Osteoblast (primary cell): ENCODE measurements at regions not wholly inside any gene's neighbourhood (a gene's known extent, or its start where the extent isn't known, plus 50 kb on each side); places are given as distances from the start of the nearest gene placed in this dataset.

Source experiments
- DNase-seq: peaks from one replicate; pipeline ENCODE4 v3.0.0; 2011; ENCODE audit warnings: low spot score, mixed read lengths; ENCODE audit not compliant: insufficient read length; ENCODE audit errors: missing footprints
- H2AFZ ChIP-seq: 2 replicates; pipeline ENCODE4 v1.6.0; 2011; ENCODE audit warnings: mild to moderate bottlenecking, low read length
- H3K27ac ChIP-seq: 2 replicates; pipeline ENCODE4 v1.5.1; 2011; ENCODE audit warnings: mild to moderate bottlenecking, low read depth, low read length, moderate library complexity
- H3K27me3 ChIP-seq: 2 replicates; pipeline ENCODE4 v1.6.0; 2012; ENCODE audit warnings: mild to moderate bottlenecking, control low read depth, inconsistent platforms, low read length, moderate library complexity; ENCODE audit not compliant: insufficient read depth
- H3K36me3 ChIP-seq: 2 replicates; pipeline ENCODE4 v1.5.1; 2011; ENCODE audit warnings: mild to moderate bottlenecking, low read length, control low read depth, moderate library complexity; ENCODE audit not compliant: insufficient read depth
- H3K4me1 ChIP-seq: 2 replicates; pipeline ENCODE4 v1.5.1; 2011; ENCODE audit warnings: mild to moderate bottlenecking, low read length, control low read depth, moderate library complexity; ENCODE audit not compliant: insufficient read depth
- H3K4me2 ChIP-seq: 2 replicates; pipeline ENCODE4 v1.6.0; 2011; ENCODE audit warnings: mild to moderate bottlenecking, low read length; ENCODE audit not compliant: insufficient read depth
- H3K4me3 ChIP-seq: fragments of 200-600 bp; sonication (generic); 3 replicates; pipeline ENCODE4 v1.5.1; 2012; ENCODE audit warnings: mild to moderate bottlenecking, low read length, inconsistent platforms; ENCODE audit not compliant: insufficient read depth
- H3K79me2 ChIP-seq: 2 replicates; pipeline ENCODE4 v1.6.0; 2012; ENCODE audit warnings: mild to moderate bottlenecking, low read length, control low read depth, inconsistent platforms; ENCODE audit not compliant: insufficient read depth
- H3K9me3 ChIP-seq: 2 replicates; pipeline ENCODE4 v1.5.1; 2011; ENCODE audit warnings: low read depth, low read length, control low read depth
- H4K20me1 ChIP-seq: 2 replicates; pipeline ENCODE4 v1.6.0; 2012; ENCODE audit warnings: mild to moderate bottlenecking, low read length, control low read depth; ENCODE audit not compliant: insufficient read depth
- TF ChIP-seq, protein P1 (sequence below): IDR thresholded peaks from 2 replicates; pipeline ENCODE4 v1.5.1; 2011; ENCODE audit warnings: mild to moderate bottlenecking, low read depth, low read length, moderate library complexity; ENCODE audit errors: extremely low read depth

DNA sequence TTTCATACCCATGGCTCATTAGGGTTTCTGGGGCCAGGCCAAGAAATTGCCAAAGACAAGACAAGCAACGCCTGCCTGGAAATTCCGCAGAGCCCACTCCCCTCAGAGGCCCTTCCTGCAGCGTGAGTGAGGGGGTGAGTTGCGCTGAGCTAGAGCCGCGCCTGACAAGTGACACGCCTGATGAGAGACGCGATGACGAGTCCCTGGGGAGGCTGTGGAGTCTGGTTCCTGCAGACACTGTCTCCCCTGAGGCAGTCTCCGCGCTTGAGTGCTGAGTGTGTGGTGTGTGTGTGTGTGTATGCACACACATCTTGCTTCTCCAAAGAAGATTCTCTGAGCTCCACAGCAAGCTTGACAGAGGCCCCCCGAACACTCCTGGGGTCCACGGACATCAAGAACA, 269.8 kb downstream of the BCOR start:
- Histone ChIP-seq H3K4me3 (no peak overlapping the region), H3K27ac (no peak overlapping the region), H2AFZ (no peak overlapping the region), H3K36me3 (no peaks in the 10 kb centered on the region), H3K4me1 (no peaks in the 10 kb centered on the region), H3K9me3 (no peaks in the 10 kb centered on the region), H3K4me2 (no peak overlapping the region), H4K20me1 (no peaks in the 10 kb centered on the region), H3K27me3 (peaks cover 8% of the 10 kb centered on the region), H3K79me2 (no peaks in the 10 kb centered on the region)
- TF ChIP-seq, protein P1, sequence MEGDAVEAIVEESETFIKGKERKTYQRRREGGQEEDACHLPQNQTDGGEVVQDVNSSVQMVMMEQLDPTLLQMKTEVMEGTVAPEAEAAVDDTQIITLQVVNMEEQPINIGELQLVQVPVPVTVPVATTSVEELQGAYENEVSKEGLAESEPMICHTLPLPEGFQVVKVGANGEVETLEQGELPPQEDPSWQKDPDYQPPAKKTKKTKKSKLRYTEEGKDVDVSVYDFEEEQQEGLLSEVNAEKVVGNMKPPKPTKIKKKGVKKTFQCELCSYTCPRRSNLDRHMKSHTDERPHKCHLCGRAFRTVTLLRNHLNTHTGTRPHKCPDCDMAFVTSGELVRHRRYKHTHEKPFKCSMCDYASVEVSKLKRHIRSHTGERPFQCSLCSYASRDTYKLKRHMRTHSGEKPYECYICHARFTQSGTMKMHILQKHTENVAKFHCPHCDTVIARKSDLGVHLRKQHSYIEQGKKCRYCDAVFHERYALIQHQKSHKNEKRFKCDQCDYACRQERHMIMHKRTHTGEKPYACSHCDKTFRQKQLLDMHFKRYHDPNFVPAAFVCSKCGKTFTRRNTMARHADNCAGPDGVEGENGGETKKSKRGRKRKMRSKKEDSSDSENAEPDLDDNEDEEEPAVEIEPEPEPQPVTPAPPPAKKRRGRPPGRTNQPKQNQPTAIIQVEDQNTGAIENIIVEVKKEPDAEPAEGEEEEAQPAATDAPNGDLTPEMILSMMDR = no peak
- peak; percentile 49 for DNase-seq

DNA sequence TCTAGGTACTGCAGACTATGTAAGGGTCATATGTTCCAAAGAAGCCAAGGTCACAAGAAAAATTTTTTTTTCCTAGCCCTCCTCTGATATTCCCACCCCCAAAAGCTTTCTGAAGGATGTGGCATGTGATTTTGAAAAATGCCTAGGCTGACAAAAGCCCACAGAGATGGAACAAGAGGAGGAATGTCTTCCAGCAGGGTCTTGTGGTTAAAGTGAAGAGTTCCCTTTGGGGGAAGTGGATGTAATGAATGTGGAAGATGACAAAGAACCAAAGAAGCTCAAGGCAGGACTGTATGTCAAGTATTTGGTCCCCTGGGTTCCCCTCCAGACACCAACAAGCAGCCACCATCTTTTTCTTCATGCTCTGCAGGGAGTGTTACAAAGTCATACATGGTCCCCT, 268.8 kb downstream of the BCOR start:
- no peaks in the 10 kb centered on the region for H3K36me3 ChIP-seq
- H3K27ac ChIP-seq = no peak overlapping the region
- TF ChIP-seq, protein P1 = no peak
- no peaks in the 10 kb centered on the region for H3K4me1 ChIP-seq
- no peak overlapping the region for H2AFZ ChIP-seq
- H3K27me3 ChIP-seq = peaks cover 8% of the 10 kb centered on the region
- no peaks in the 10 kb centered on the region for H3K79me2 ChIP-seq
- no peak for DNase-seq
- no peaks in the 10 kb centered on the region for H4K20me1 ChIP-seq
- H3K4me3 ChIP-seq = no peak overlapping the region
- no peak overlapping the region for H3K4me2 ChIP-seq
- no peaks in the 10 kb centered on the region for H3K9me3 ChIP-seq

DNA sequence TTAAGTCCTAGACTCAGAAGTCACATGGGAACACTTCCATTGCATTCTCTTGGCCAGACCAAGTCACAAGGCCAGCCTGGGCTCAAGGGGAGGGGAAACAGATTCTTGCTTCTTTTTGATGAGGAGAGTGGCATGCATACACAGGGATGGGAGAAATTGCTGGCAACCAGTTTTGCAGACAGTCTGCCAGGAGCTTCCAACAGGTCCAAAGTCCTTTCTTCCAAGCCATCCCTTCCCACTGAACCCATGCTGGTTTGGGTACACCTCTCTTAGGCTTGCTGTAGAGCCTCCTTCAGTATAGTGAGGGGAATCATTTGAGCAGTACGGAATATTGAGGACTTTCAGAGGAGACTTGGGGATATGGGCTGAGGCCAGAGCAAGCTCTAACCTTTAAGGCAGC, 267.8 kb downstream of the BCOR start:
- no peak for DNase-seq
- Histone ChIP-seq H3K4me1 (no peaks in the 10 kb centered on the region), H2AFZ (no peak overlapping the region), H4K20me1 (no peaks in the 10 kb centered on the region), H3K4me3 (no peak overlapping the region), H3K9me3 (no peaks in the 10 kb centered on the region), H3K79me2 (no peaks in the 10 kb centered on the region), H3K36me3 (no peaks in the 10 kb centered on the region), H3K27ac (no peak overlapping the region), H3K4me2 (no peak overlapping the region), H3K27me3 (peaks cover 8% of the 10 kb centered on the region)
- TF ChIP-seq, protein P1 = no peak

DNA sequence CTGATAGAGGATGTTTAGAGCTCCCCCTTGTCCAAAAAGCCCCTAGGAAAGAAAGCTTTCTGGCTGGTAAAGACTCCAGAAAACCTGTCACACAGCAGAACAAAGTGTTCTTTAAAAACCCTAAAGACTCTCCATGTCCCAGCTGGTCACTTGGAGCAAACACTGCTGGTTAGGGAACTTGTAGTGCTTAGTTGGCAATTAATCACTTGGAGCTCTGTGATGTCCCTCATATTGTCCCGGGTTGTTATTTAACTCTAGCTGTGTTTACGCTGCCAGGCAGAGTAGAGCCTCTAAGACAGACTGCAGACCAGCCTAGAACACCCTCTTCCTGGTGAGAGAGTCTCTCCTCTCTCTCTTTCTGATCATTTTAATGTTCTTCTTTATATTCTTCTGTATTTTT, 267.3 kb downstream of the BCOR start:
- Histone ChIP-seq H3K27ac (no peak overlapping the region), H3K79me2 (no peaks in the 10 kb centered on the region), H4K20me1 (no peaks in the 10 kb centered on the region), H3K9me3 (no peaks in the 10 kb centered on the region), H3K36me3 (no peaks in the 10 kb centered on the region), H2AFZ (no peak overlapping the region), H3K4me2 (no peak overlapping the region), H3K4me3 (no peak overlapping the region), H3K4me1 (no peaks in the 10 kb centered on the region), H3K27me3 (peaks cover 8% of the 10 kb centered on the region)
- no peak for DNase-seq
- TF ChIP-seq, protein P1 = no peak
